ENCODE measurements at regions not wholly inside any gene's neighbourhood (a gene's known extent, or its start where the extent isn't known, plus 50 kb on each side); places are given as distances from the start of the nearest gene placed in this dataset.
"Not testable (repeated sequence)": the region's sequence is repeated elsewhere in the genome, so short reads cannot be mapped to it uniquely, and the experiment has no call there.

- DNase-seq, result no peak
Observed at GRCh38 chr4:19579608-19580007, 672.1 kb upstream of the SLIT2 start.

- DNase-seq, result no peak
Observed at GRCh38 chr4:19577097-19577496, 674.6 kb upstream of the SLIT2 start.

- DNase-seq, result no peak
Observed at GRCh38 chr4:19575924-19576323, 675.8 kb upstream of the SLIT2 start.

- DNase-seq, result no peak
Observed at GRCh38 chr4:19566041-19566440, 685.7 kb upstream of the SLIT2 start.

- no peak for DNase-seq
Observed at GRCh38 chr4:19562456-19562855, 689.2 kb upstream of the SLIT2 start.

GRCh38 chr4:19557161-19557560, 694.5 kb upstream of the SLIT2 start:
- DNase-seq, result no peak

- not testable (repeated sequence) for DNase-seq
Observed at GRCh38 chr4:19556276-19556675, 695.4 kb upstream of the SLIT2 start.

GRCh38 chr4:19547463-19547862, 704.2 kb upstream of the SLIT2 start:
- no peak for DNase-seq

GRCh38 chr4:19544446-19545125, 707.1 kb upstream of the SLIT2 start:
- no peak for DNase-seq

- DNase-seq, result no peak
Observed at GRCh38 chr4:19540859-19541540, 710.7 kb upstream of the SLIT2 start.

GRCh38 chr4:19539201-19539600, 712.5 kb upstream of the SLIT2 start:
- no peak for DNase-seq

GRCh38 chr4:19534159-19534558, 717.5 kb upstream of the SLIT2 start:
- DNase-seq, result no peak

- no peak for DNase-seq
Observed at GRCh38 chr4:19531906-19532848, 719.5 kb upstream of the SLIT2 start.

GRCh38 chr4:19523964-19524363, 727.7 kb upstream of the SLIT2 start:
- no peak for DNase-seq

- DNase-seq, result no peak
Observed at GRCh38 chr4:19522966-19523365, 728.7 kb upstream of the SLIT2 start.

- DNase-seq, result no peak
Observed at GRCh38 chr4:19520939-19521520, 730.7 kb upstream of the SLIT2 start.

- DNase-seq, result no peak
Observed at GRCh38 chr4:19514276-19515070, 737.2 kb upstream of the SLIT2 start.

- DNase-seq, result no peak
Observed at GRCh38 chr4:19512086-19512485, 739.6 kb upstream of the SLIT2 start.

GRCh38 chr4:19510993-19511392, 740.7 kb upstream of the SLIT2 start:
- DNase-seq, result no peak

GRCh38 chr4:19508442-19508841, 743.3 kb upstream of the SLIT2 start:
- DNase-seq, result no peak

- no peak for DNase-seq
Observed at GRCh38 chr4:19497705-19498104, 754.0 kb upstream of the SLIT2 start.

- no peak for DNase-seq
Observed at GRCh38 chr4:19496756-19497155, 754.9 kb upstream of the SLIT2 start.

Data from NCI-H187 (cell line).